NCI-H524 (cell line): ENCODE measurements at regions not wholly inside any gene's neighbourhood (a gene's known extent, or its start where the extent isn't known, plus 50 kb on each side); places are given as distances from the start of the nearest gene placed in this dataset.
"Not testable (repeated sequence)": the region's sequence is repeated elsewhere in the genome, so short reads cannot be mapped to it uniquely, and the experiment has no call there.

Experiments used
- DNase-seq, 2 experiments: peaks; one replicate each; lab custom pipeline; 2025; lab: John Stamatoyannopoulos, UW

GRCh38 chr2:139721411-139721995 is 941.3 kb upstream of the NXPH2 start:
- DNase-seq: peak in 1 of 2 experiments; percentile 3

DNA sequence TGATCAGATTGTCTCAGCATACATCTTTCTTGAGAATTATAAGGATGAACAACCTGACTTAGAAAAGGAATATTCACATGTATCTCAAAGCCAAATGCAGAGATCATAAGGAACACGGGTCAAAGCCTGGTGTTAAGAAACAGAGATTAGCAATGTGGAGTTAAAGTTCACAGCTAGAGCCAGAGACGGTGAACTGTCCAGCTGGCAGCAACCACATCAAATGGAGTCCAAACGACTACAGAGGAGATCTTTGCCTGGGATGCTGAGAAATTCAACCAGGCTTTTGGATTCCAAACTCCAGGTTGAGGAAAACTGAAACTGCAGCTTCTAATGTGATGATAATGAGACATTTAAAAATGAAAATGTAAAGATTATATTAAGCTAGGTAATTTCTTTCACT is 939.9 kb upstream of the NXPH2 start:
- DNase-seq: no peak

DNA sequence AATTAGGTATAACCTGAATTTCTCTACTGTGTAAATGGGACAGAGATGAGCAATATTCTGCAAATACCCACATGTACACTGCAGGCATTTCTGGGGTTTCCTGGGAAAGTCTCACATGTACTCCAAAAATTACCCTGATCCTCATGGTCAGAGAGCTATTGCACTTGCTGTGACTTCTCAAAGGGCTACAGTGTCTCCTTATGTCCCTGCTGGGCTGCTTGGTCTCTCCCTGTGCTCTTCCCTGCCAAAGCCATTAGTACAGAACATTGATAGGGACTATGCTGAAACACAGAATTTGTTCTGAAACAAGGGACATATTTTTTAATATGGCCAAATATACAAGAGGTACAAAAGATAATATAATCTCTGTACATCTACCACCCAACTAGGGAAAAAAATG is 924.4 kb upstream of the NXPH2 start:
- DNase-seq: no peak

- DNase-seq: no peak
Observed at GRCh38 chr2:139694327-139694726, 914.1 kb upstream of the NXPH2 start.

- DNase-seq: no peak
Observed at GRCh38 chr2:139686205-139686604, 906.0 kb upstream of the NXPH2 start.

GRCh38 chr2:139685090-139685983 is 905.1 kb upstream of the NXPH2 start:
- DNase-seq: no peak

DNA sequence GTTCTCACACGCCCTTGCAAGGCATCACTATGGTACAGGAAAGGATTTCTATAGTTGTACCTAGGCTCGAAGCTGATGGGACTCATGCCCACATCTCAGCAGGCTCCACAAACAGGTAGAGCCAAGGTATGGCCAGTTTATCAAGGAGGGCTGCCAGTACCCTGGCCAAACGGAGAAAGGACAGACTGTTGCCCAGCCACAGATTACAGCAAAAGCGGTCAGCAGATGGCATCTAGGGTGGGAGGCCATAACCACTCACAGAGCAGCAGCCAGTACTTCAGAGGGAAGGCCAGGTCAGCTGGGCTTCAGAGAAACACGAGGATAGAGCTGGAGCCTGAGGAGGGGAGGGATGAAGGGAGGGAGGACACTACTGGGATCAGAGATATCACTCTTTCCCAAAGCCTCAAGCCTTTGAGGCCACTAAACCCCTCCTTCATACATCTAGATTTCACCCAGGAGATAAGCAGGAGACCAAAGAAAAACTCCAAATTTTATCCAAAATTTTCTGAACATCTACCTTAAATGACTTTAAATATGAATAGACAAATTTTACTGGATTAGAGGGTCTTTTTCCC is 904.2 kb upstream of the NXPH2 start:
- DNase-seq: no peak

GRCh38 chr2:139674577-139674976 is 894.4 kb upstream of the NXPH2 start:
- DNase-seq: peak; percentile 47 to 90

DNA sequence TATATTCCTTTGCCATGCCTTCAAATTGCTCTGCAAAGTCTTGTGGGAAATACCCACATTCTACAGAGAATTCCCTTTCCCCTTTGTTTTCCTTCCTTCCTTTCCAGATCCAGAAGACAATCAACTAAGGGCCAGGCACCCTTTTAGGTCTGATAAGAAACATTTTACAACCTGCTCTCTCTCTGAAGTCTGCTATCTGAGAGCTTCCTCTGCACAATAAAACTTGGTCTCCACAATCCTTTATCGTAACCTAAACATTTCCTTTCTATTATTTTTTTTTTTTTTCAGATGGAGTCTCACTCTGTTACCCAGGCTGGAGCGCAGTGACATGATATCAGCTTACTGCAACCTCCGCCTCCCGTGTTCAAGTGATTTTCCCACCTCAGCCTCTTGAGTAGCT is 893.3 kb upstream of the NXPH2 start:
- not testable (repeated sequence) for DNase-seq

DNA sequence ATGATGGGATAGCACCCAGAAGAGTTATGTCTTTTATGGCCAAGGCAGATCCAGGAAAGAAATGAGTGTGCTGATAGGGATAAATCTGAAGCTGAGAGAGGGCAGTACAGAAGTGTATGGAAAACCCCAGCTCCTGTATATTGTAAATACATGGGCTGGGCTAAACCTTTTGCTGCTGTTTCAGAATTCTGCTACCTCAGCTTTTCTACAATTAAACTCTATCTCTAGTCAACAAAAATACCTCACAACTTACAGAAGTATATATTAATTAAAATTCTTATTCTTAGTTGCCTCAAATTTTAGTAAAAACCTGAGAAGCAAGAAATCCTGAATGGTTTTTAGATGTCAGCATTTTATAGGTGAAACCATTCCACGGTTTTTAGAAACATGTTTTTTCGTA is 889.5 kb upstream of the NXPH2 start:
- DNase-seq: no peak

GRCh38 chr2:139652385-139652784 is 872.2 kb upstream of the NXPH2 start:
- no peak for DNase-seq

DNA sequence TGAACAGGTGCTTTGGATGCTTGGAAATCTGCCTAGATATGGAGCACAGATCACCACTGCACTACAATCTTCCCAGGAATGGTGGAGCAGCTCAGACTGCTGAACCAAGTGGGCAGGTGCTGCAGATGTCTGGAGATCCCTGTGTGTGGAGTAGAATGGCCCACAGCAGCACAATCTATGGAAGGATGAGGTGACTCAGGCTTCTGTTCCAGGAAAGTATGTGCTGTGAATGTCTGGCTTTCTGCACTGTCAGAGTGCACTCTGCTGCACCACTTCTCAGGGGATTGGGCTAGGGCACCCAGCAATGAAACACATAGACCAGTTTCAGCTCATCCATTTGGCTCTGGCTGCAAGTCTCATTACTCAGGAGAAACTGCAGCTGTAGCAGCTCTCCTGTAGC is 865.4 kb upstream of the NXPH2 start:
- no peak for DNase-seq

GRCh38 chr2:139643139-139643538 is 862.9 kb upstream of the NXPH2 start:
- DNase-seq: no peak

- no peak for DNase-seq
Observed at GRCh38 chr2:139631966-139632365, 851.8 kb upstream of the NXPH2 start.

- DNase-seq: peak in 1 of 2 experiments; percentile 7
Observed at GRCh38 chr2:139628931-139629330, 848.7 kb upstream of the NXPH2 start.

DNA sequence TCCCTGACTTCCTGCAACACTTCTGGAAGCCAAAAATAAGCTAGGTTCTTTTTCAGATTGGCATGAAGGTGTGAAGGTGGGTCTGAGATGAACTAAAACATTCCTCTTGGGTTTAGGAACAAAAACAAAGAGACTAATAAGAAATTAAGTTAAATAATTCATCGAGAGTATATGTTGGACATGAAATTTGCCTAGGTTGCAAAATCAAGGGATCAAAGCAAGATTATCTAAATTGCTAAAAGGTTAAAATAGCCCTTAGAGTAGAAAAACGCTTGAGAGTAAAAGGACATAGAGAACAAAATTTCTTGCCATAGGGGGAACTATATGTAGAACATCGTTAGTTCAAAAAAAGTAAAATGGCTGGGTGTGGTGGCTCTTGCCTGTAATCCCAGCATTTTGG is 845.9 kb upstream of the NXPH2 start:
- DNase-seq: no peak

DNA sequence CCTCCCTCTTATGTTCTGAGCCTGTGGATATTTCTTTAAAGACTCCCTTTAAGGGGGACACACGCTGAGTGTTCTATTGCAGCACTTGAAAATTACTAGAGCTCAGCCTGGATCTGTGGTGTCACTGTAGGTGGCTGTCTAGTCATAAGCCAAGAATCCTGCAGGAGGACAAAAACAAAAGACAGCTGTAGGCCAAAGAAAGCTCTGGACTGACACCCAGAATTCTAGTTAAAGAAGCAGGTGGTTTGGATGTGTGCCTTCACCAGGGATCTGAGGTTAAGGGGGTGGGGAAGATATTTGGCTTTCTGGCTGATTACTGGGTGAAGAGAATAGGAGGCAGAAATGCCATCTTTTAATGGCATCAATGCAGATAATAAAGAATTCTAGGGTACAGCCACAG is 842.5 kb upstream of the NXPH2 start:
- no peak for DNase-seq

DNA sequence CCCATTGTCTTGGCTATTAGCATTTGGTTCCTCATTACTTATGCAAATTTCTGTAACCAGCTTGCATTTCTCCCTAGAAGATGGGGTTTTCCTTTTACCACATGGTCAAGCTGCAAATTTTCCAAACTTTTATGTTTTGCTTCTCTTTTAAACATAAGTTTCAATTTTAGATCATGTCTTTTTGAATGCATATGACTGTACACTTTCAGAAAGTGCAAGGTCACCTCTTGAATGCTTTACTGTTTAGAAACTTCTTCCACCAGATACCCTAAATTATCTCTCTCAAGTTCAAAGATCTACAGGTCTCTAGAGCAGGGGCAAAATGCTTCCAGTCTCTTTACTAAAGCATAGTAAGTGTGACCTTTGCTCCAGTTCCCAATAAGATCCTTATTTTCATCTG is 837.6 kb upstream of the NXPH2 start:
- DNase-seq: no peak

DNA sequence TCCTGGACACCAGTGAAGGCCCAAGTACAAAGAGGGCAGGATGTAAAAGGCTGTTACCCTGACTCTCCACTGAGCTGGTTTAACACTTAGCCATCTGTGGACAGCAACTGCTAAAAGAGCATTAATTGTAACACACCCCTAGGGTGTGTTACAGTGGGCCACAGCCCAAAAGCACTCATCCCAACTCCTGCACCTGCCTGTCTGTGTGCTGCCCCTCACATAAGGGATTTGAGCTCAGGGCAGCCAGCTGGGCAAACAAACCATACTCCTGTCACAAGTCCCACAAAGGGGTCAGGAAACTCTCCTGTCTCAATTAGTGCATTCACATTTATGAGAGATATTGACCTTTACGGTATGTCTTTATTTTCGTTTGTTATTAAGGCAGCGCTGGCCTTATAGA is 833.1 kb upstream of the NXPH2 start:
- peak; percentile 64 to 93 for DNase-seq

DNA sequence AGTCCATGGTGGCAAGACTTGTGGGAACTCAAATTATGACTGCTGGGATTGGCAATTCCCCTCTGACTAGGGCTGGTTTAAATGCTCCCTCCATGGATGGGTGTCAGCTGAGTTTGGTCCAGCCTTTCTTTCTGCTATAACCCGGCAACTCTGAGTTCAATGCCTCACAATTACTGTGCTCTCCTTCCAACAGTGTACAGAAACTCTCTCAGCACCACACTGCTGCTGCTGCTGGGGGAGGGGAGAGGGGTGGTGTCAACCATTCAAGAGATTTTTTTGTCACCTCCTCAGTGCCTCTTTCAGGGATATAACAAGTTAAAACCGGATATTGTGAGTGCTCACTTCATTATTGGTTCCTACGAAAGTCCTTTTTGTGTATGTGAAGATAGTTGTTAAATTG is 830.3 kb upstream of the NXPH2 start:
- no peak for DNase-seq

GRCh38 chr2:139609109-139609508 is 828.9 kb upstream of the NXPH2 start:
- DNase-seq: no peak

DNA sequence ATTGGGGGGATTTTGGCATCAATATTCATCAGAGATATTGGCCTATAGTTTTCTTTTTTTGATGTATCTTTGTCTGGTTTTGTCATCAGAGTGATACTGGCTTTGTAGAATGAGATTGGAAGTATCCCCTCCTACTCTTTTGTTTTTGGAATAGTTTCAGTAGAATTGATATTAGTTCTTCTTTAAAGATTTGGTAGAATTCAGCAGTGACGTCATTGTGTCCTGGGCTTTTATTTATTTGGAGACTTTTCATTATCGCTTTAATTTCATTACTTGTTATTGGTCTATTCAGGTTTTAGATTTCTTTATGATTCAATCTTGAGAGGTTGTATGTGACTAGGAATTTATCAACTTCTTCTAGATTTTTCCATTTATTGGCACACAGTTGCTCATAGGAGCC is 825.5 kb upstream of the NXPH2 start:
- no peak for DNase-seq

DNA sequence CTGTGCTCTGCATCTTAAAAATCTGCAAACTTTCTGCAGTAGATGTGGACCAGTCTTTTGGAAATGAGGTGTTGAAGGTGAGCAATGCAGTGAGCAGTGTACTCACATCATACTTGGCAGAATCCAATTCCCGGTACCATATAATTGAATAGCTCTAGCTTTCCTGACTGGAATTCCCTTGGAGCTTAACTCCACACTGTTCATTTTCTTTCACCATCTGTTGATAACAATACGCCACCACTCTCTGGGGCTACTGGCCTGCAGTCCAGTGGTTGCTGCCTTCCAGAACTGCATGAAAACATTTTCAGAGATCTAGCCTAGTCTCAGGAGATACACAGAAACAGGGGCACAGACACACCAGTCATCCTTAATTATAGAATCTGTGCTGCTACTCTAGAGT is 820.0 kb upstream of the NXPH2 start:
- peak in 1 of 2 experiments; percentile 17 for DNase-seq
